Testis (tissue), 2 donors: ENCODE measurements at regions not wholly inside any gene's neighbourhood (a gene's known extent, or its start where the extent isn't known, plus 50 kb on each side); places are given as distances from the start of the nearest gene placed in this dataset.

Experiments
- POLR2A ChIP-seq: fragments of 450-650 bp; IDR thresholded peaks from one replicate; pipeline ENCODE4 v1.6.1; 2017; ENCODE audit warnings: antibody characterized with exemption, mild to moderate bottlenecking, moderate library complexity
- TF ChIP-seq, protein P1 (sequence below), 3 experiments: fragments of 450-650 bp in 2 of 3; fragments of 200-600 bp in 1 of 3; sonication (generic) in 1 of 3; IDR thresholded peaks; one replicate each; pipeline ENCODE4 v1.5.1; 2016 to 2019; ENCODE audit warnings: antibody characterized with exemption in 3 of 3, mild to moderate bottlenecking in 2 of 3, moderate library complexity in 1 of 3

DNA sequence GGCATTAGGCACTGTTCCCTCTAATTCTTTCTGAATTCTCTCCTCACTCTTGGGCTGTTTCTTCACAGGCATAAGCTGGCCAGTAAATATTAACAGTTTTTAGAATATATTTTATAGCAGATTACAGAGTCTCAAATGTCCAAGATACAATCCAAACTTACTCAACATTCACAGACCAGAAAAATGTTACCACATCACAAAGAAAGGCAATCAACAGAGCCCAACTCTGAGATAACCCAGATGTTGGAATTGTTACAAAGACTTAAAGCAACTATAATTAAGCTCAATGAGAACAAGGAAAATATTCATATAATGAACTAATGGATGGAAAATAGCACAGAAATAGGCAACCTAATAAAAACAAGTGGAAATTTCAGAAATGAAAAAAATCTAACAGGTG lies 401.1 kb upstream of the RGMB start:
- TF ChIP-seq, protein P1, sequence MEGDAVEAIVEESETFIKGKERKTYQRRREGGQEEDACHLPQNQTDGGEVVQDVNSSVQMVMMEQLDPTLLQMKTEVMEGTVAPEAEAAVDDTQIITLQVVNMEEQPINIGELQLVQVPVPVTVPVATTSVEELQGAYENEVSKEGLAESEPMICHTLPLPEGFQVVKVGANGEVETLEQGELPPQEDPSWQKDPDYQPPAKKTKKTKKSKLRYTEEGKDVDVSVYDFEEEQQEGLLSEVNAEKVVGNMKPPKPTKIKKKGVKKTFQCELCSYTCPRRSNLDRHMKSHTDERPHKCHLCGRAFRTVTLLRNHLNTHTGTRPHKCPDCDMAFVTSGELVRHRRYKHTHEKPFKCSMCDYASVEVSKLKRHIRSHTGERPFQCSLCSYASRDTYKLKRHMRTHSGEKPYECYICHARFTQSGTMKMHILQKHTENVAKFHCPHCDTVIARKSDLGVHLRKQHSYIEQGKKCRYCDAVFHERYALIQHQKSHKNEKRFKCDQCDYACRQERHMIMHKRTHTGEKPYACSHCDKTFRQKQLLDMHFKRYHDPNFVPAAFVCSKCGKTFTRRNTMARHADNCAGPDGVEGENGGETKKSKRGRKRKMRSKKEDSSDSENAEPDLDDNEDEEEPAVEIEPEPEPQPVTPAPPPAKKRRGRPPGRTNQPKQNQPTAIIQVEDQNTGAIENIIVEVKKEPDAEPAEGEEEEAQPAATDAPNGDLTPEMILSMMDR (IDR thresholded peaks at IDR 0.05) = no peak
- no peak for TF ChIP-seq POLR2A
